ENCODE measurements at regions not wholly inside any gene's neighbourhood (a gene's known extent, or its start where the extent isn't known, plus 50 kb on each side); places are given as distances from the start of the nearest gene placed in this dataset.

GRCh38 chr16:65743558-65743957, 621.7 kb upstream of the CDH11 start:
- Histone ChIP-seq H3K9ac (ENCODE audit: low read length) (no peak overlapping the region), H3K4me1 (ENCODE audit: control insufficient read depth in 2 of 2, insufficient read depth in 2 of 2, low read length in 2 of 2) (no peaks in the 10 kb centered on the region), H3K79me2 (ENCODE audit: control insufficient read depth, insufficient read depth, low read length) (no peaks in the 10 kb centered on the region), H2AFZ (ENCODE audit: insufficient read depth, low read depth, low read length, poor library complexity, severe bottlenecking) (no peak overlapping the region), H3K27ac (ENCODE audit: low read length in 2 of 2) (no peak overlapping the region), H3K36me3 (replicated peaks in 1 of 2; ENCODE audit: control extremely low read depth in 1 of 2, control insufficient read depth in 1 of 2, extremely low read depth in 1 of 2, insufficient read depth in 2 of 2, low read length in 1 of 2) (no peaks in the 10 kb centered on the region), H3K4me3 (ENCODE audit: control extremely low read depth in 1 of 5, extremely low read depth in 1 of 5, insufficient read depth in 1 of 5, low read depth in 2 of 5, low read length in 4 of 5) (no peak overlapping the region), H3K9me3 (ENCODE audit: control extremely low read depth in 1 of 3, control insufficient read depth in 2 of 3, insufficient read depth in 1 of 3, low read length in 2 of 3) (no peaks in the 10 kb centered on the region), H4K20me1 (ENCODE audit: control insufficient read depth, insufficient read depth, low read length, poor library complexity, severe bottlenecking) (no peaks in the 10 kb centered on the region), H3K4me2 (replicated peaks; ENCODE audit: low read depth, low read length, poor library complexity, severe bottlenecking) (no peak overlapping the region), H3K27me3 (replicated peaks in 1 of 4; ENCODE audit: control extremely low read depth in 1 of 4, control insufficient read depth in 3 of 4, insufficient read depth in 4 of 4, low read length in 3 of 4) (no peaks in the 10 kb centered on the region)
- WGBS (ENCODE audit: insufficient coverage): 86% methylated on average over 1 of the region's 3 CpGs
- ATAC-seq (ENCODE audit: low read depth) (no peak), DNase-seq (no peak)
- TF ChIP-seq CTCF (IDR thresholded peaks at IDR 0.05) (no peak), EZH2 (IDR thresholded peaks at IDR 0.05; ENCODE audit: borderline replicate concordance, insufficient read depth, low read depth, low read length, poor library complexity, severe bottlenecking) (no peak)
- Mint-ChIP-seq H3K27me3 (no peaks in the 10 kb centered on the region), H3K4me3 (no peak overlapping the region), H3K4me1 (no peaks in the 10 kb centered on the region), H3K9me3 (ENCODE audit: insufficient read depth) (peaks cover 4% of the 10 kb centered on the region), H3K27ac (no peak overlapping the region)
- ChIA-PET CTCF (no interaction called here), POLR2A (no interaction called here)
- intact Hi-C loops (cut with micrococcal nuclease): no loop called here

- no peak for DNase-seq
- Histone ChIP-seq H3K36me3 (replicated peaks in 1 of 2; ENCODE audit: control extremely low read depth in 1 of 2, control insufficient read depth in 1 of 2, extremely low read depth in 1 of 2, insufficient read depth in 2 of 2, low read length in 1 of 2) (no peaks in the 10 kb centered on the region), H4K20me1 (ENCODE audit: control insufficient read depth, insufficient read depth, low read length, poor library complexity, severe bottlenecking) (no peaks in the 10 kb centered on the region), H3K4me2 (replicated peaks; ENCODE audit: low read depth, low read length, poor library complexity, severe bottlenecking) (no peak overlapping the region), H3K4me1 (ENCODE audit: control insufficient read depth in 2 of 2, insufficient read depth in 2 of 2, low read length in 2 of 2) (no peaks in the 10 kb centered on the region), H2AFZ (ENCODE audit: insufficient read depth, low read depth, low read length, poor library complexity, severe bottlenecking) (no peak overlapping the region), H3K79me2 (ENCODE audit: control insufficient read depth, insufficient read depth, low read length) (no peaks in the 10 kb centered on the region), H3K9ac (ENCODE audit: low read length) (no peak overlapping the region), H3K27ac (ENCODE audit: low read length in 2 of 2) (no peak overlapping the region), H3K4me3 (ENCODE audit: control extremely low read depth in 1 of 5, extremely low read depth in 1 of 5, insufficient read depth in 1 of 5, low read depth in 2 of 5, low read length in 4 of 5) (no peak overlapping the region), H3K9me3 (ENCODE audit: control extremely low read depth in 1 of 3, control insufficient read depth in 2 of 3, insufficient read depth in 1 of 3, low read length in 2 of 3) (no peaks in the 10 kb centered on the region), H3K27me3 (replicated peaks in 1 of 4; ENCODE audit: control extremely low read depth in 1 of 4, control insufficient read depth in 3 of 4, insufficient read depth in 4 of 4, low read length in 3 of 4) (no peaks in the 10 kb centered on the region)
- Mint-ChIP-seq H3K9me3 (ENCODE audit: insufficient read depth) (peaks cover 7% of the 10 kb centered on the region), H3K27me3 (no peaks in the 10 kb centered on the region), H3K4me3 (no peak overlapping the region), H3K27ac (no peak overlapping the region), H3K4me1 (no peaks in the 10 kb centered on the region)
- POLR2A ChIA-PET: no interaction called here
- CTCF ChIA-PET: no interaction called here
- no peak for ATAC-seq (ENCODE audit: low read depth)
- intact Hi-C loops (cut with micrococcal nuclease): no loop called here
- no peak for TF ChIP-seq EZH2 (IDR thresholded peaks at IDR 0.05; ENCODE audit: borderline replicate concordance, insufficient read depth, low read depth, low read length, poor library complexity, severe bottlenecking)
Observed at GRCh38 chr16:65740711-65741110, 618.8 kb upstream of the CDH11 start.
